IMR-90 (cell line): ENCODE measurements at regions not wholly inside any gene's neighbourhood (a gene's known extent, or its start where the extent isn't known, plus 50 kb on each side); places are given as distances from the start of the nearest gene placed in this dataset.

ENCODE experiments used
- CEBPB ChIP-seq: IDR thresholded peaks from 2 replicates; pipeline ENCODE4 v1.6.1; 2012; ENCODE audit warnings: low read depth, low read length, improper control_type of control experiment
- CHD1 ChIP-seq: IDR thresholded peaks from 2 replicates; pipeline ENCODE4 v1.6.1; 2012; ENCODE audit warnings: low read depth, low read length, improper control_type of control experiment
- CTCF ChIP-seq: conservative IDR thresholded peaks from 2 replicates; pipeline ENCODE4 v1.5.1; 2012; ENCODE audit warnings: mild to moderate bottlenecking, low read depth, low read length, improper control_type of control experiment
- ELK1 ChIP-seq: fragments of 150-350 bp; IDR thresholded peaks from 2 replicates; pipeline ENCODE4 v1.6.1; 2016; ENCODE audit warnings: low read depth, mild to moderate bottlenecking, low read length, moderate library complexity, borderline replicate concordance
- MAZ ChIP-seq: IDR thresholded peaks from 2 replicates; pipeline ENCODE4 v1.6.1; 2012; ENCODE audit warnings: low read depth, mild to moderate bottlenecking, low read length, improper control_type of control experiment, moderate library complexity, borderline replicate concordance
- MXI1 ChIP-seq: IDR thresholded peaks from 2 replicates; pipeline ENCODE4 v1.6.1; 2012; ENCODE audit warnings: low read depth, mild to moderate bottlenecking, low read length, moderate library complexity, borderline replicate concordance
- POLR2A ChIP-seq: IDR thresholded peaks from 2 replicates; pipeline ENCODE4 v1.6.1; 2012; ENCODE audit warnings: mild to moderate bottlenecking, low read depth, low read length
- RAD21 ChIP-seq: IDR thresholded peaks from 2 replicates; pipeline ENCODE4 v1.6.1; 2012; ENCODE audit warnings: low read length, improper control_type of control experiment
- RCOR1 ChIP-seq: IDR thresholded peaks from 2 replicates; pipeline ENCODE4 v1.6.1; 2012; ENCODE audit warnings: mild to moderate bottlenecking, low read length, improper control_type of control experiment; ENCODE audit not compliant: insufficient replicate concordance
- RFX5 ChIP-seq: IDR thresholded peaks from 2 replicates; pipeline ENCODE4 v1.8.0; 2012; ENCODE audit warnings: low read depth, mild to moderate bottlenecking, low read length, moderate library complexity
- SMC3 ChIP-seq: fragments of 150-350 bp; IDR thresholded peaks from 2 replicates; pipeline ENCODE4 v1.6.1; 2016; ENCODE audit warnings: low read depth, mild to moderate bottlenecking, antibody characterized with exemption, low read length, moderate library complexity
- USF2 ChIP-seq: fragments of 150-350 bp; IDR thresholded peaks from 2 replicates; pipeline ENCODE4 v1.6.1; 2017; ENCODE audit warnings: mild to moderate bottlenecking, antibody characterized with exemption, low read length, low read depth

- no peak for TF ChIP-seq CTCF
- TF ChIP-seq CEBPB: no peak
- TF ChIP-seq RCOR1: no peak
- TF ChIP-seq RAD21: no peak
- no peak for TF ChIP-seq RFX5
- TF ChIP-seq MXI1: no peak
- TF ChIP-seq POLR2A: no peak
- TF ChIP-seq SMC3: no peak
- no peak for TF ChIP-seq MAZ
- TF ChIP-seq CHD1: no peak
- TF ChIP-seq ELK1: no peak
- no peak for TF ChIP-seq USF2
Measured at GRCh38 chr4:14897217-14897616, 105.1 kb upstream of the CPEB2 start.
